ENCODE measurements at regions not wholly inside any gene's neighbourhood (a gene's known extent, or its start where the extent isn't known, plus 50 kb on each side); places are given as distances from the start of the nearest gene placed in this dataset.

DNA sequence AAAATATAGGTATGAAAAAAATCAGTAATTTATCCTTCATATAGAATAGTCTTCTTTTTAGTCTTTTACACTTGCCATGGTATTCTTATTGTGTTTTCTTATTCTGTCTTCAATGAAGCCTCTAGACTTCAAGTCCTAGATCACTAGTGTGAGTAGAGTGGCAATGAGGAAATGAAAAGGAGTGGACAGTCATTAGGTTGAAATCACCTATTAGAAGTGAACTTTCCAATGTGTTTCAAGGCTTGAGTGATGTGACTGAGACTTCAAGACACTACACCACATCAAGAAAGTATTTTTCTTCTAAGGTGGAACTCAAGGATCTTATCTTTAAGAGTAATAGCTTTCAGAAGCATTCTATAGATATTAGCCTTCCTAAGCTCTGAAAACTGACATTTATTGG, 357.8 kb upstream of the MBL2 start:
- TF ChIP-seq, protein P1, sequence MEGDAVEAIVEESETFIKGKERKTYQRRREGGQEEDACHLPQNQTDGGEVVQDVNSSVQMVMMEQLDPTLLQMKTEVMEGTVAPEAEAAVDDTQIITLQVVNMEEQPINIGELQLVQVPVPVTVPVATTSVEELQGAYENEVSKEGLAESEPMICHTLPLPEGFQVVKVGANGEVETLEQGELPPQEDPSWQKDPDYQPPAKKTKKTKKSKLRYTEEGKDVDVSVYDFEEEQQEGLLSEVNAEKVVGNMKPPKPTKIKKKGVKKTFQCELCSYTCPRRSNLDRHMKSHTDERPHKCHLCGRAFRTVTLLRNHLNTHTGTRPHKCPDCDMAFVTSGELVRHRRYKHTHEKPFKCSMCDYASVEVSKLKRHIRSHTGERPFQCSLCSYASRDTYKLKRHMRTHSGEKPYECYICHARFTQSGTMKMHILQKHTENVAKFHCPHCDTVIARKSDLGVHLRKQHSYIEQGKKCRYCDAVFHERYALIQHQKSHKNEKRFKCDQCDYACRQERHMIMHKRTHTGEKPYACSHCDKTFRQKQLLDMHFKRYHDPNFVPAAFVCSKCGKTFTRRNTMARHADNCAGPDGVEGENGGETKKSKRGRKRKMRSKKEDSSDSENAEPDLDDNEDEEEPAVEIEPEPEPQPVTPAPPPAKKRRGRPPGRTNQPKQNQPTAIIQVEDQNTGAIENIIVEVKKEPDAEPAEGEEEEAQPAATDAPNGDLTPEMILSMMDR (IDR thresholded peaks at IDR 0.05; ENCODE audit: low read depth, low read length, missing control alignments), result no peak
- no peak for DNase-seq (ENCODE audit: extremely low read depth, low read depth)
- H3K4me3 ChIP-seq (replicated peaks; ENCODE audit: low read depth, low read length), result no peak overlapping the region

DNA sequence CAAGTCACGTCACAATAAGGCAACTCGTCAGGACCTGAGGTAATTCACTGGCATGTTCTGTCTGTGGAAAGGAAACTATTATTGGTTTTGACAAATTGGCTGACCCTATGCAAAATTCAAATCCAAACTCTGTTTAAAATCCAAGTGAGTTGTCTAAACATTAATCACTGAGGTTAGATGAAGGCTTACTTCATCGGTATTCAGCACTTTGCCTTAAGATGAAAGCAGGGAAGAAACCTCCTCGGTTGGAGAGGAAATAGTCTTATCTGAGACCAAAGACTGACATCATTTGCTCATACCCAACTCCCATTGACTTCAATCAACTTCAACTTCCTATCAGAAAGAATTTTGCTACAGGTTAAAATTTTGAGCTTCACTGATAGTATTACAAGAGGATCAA, 355.1 kb upstream of the MBL2 start:
- no peak overlapping the region for H3K4me3 ChIP-seq (replicated peaks; ENCODE audit: low read depth, low read length)
- DNase-seq (ENCODE audit: extremely low read depth, low read depth), result no peak
- TF ChIP-seq, protein P1 (IDR thresholded peaks at IDR 0.05; ENCODE audit: low read depth, low read length, missing control alignments), result no peak

DNA sequence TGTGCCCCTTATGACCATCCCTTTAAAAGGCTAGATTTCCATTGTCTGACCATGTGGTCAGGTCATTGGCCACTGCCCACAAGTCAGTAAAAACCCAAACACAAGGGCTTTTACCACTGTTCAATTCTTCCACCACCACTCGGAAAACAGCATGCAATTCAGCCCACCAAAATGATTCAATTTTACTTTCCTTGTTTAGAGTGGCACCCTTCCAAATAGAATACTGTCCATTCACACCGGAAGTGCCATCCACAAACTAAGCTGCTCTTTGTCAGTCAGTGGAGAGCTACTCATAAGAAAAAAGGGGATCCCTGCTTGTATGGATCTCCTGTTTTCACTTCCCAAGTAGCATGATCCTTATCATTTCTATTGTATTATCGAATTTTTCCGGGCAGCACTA, 350.7 kb upstream of the MBL2 start:
- no peak overlapping the region for H3K4me3 ChIP-seq (replicated peaks; ENCODE audit: low read depth, low read length)
- DNase-seq (ENCODE audit: extremely low read depth, low read depth), result no peak
- TF ChIP-seq, protein P1 (IDR thresholded peaks at IDR 0.05; ENCODE audit: low read depth, low read length, missing control alignments), result no peak

DNA sequence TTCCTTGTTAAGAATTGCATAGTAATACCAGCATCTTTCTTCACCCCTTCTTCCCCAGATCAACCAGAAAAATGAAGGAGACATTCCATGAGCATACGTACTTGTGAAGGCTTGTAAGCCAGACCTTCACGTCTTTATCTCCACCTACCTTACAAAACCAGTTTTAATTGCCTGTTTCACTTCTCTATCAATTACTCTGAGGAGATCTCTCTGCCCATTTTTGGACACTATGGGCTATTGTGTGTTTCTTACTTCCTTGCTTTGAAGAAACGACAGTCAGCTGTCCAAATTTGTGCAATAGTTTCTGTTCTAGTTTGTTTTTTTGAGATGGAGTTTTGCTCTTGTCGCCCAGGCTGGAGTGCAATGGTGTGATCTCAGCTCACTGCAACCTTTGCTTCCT, 349.7 kb upstream of the MBL2 start:
- no peak for DNase-seq (ENCODE audit: extremely low read depth, low read depth)
- no peak overlapping the region for H3K4me3 ChIP-seq (replicated peaks; ENCODE audit: low read depth, low read length)
- TF ChIP-seq, protein P1 (IDR thresholded peaks at IDR 0.05; ENCODE audit: low read depth, low read length, missing control alignments), result no peak

DNA sequence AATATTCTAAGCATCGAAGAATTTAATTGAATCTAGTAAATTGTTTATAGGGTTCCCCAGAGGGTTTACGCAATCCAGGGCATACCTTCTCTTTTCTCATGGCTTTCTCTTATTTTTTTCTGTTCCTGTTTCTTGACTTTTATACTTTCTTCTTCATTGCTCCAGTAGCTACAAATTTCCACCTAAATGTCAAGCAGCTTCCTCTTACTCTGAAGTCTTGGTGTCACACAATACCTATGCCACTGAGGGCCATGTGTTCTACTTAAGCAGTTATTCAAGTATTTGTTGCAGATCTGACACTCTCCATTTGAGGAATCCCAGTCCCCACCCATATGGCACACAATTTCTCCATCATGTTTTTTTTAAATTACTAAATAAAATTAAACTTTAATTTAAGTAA, 343.1 kb upstream of the MBL2 start:
- H3K4me3 ChIP-seq (replicated peaks; ENCODE audit: low read depth, low read length), result no peak overlapping the region
- no peak for DNase-seq (ENCODE audit: extremely low read depth, low read depth)
- TF ChIP-seq, protein P1 (IDR thresholded peaks at IDR 0.05; ENCODE audit: low read depth, low read length, missing control alignments), result no peak

DNA sequence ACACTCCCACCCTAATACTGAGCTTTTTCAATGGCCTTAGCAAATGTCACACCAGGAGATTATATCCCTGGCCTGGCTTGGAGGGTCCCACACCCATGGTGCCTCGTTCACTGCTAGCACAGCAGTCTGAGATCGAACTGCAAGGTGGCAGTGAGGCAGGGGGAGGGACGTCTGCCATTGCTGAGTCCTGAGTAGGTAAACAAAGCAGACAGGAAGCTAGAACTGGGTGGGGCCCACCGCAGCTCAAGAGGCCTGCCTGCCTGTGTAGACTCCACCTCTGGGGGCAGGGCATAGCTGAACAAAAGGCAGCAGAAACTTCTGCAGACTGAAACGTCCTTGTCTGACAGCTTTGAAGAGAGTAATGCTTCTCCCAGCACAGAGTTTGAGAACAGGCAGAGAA, 338.9 kb upstream of the MBL2 start:
- TF ChIP-seq, protein P1 (IDR thresholded peaks at IDR 0.05; ENCODE audit: low read depth, low read length, missing control alignments), result no peak
- H3K4me3 ChIP-seq (replicated peaks; ENCODE audit: low read depth, low read length), result no peak overlapping the region
- DNase-seq (ENCODE audit: extremely low read depth, low read depth), result no peak

DNA sequence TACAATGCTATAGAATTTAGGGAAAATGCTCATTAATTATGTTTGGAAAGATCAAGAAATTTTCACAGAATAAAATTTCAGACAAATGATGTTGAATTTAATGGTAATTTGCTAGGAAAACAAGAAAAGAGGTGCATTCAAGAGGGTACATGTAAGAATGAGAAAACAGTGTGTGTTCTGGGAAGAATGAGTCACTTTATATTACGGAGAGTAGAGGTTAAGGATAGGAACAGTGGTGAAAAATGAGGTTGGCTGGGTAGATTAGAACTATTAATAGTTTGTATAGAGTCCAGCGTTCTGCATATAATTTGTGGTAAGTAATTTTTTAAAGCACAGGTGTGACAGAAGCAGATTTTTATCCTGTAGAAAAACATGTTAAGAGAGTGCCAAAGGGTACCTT, 336.7 kb upstream of the MBL2 start:
- DNase-seq (ENCODE audit: extremely low read depth, low read depth), result no peak
- TF ChIP-seq, protein P1 (IDR thresholded peaks at IDR 0.05; ENCODE audit: low read depth, low read length, missing control alignments), result no peak

More for the DNA sequence above, 336.7 kb upstream of the MBL2 start:
- H3K4me3 ChIP-seq (replicated peaks; ENCODE audit: low read depth, low read length), result no peak overlapping the region

All from HFF-Myc (cell line).